ES-I3 (cell line): ENCODE measurements at regions not wholly inside any gene's neighbourhood (a gene's known extent, or its start where the extent isn't known, plus 50 kb on each side); places are given as distances from the start of the nearest gene placed in this dataset.

ENCODE experiments used
- H3K36me3 ChIP-seq: 2 replicates; pipeline ENCODE4 v1.6.1; 2013; ENCODE audit warnings: mild to moderate bottlenecking, low read length, control low read depth, moderate library complexity; ENCODE audit not compliant: insufficient read depth
- H3K4me1 ChIP-seq: 2 replicates; pipeline ENCODE4 v1.6.1; 2013; ENCODE audit warnings: mild to moderate bottlenecking, control low read depth, low read length; ENCODE audit not compliant: insufficient read depth
- H3K9ac ChIP-seq: 2 replicates; pipeline ENCODE4 v1.6.1; 2013; ENCODE audit warnings: low read depth, mild to moderate bottlenecking, low read length, moderate library complexity
- H3K9me3 ChIP-seq: 2 replicates; pipeline ENCODE4 v1.6.1; 2013; ENCODE audit warnings: mild to moderate bottlenecking, low read length, moderate library complexity; ENCODE audit not compliant: control insufficient read depth, insufficient read depth

- H3K9ac ChIP-seq: no peak overlapping the region
- no peaks in the 10 kb centered on the region for H3K9me3 ChIP-seq
- H3K4me1 ChIP-seq: no peaks in the 10 kb centered on the region
- H3K36me3 ChIP-seq: no peaks in the 10 kb centered on the region
Observed at GRCh38 chr15:23913635-23914034, 226.5 kb upstream of the NDN start.

DNA sequence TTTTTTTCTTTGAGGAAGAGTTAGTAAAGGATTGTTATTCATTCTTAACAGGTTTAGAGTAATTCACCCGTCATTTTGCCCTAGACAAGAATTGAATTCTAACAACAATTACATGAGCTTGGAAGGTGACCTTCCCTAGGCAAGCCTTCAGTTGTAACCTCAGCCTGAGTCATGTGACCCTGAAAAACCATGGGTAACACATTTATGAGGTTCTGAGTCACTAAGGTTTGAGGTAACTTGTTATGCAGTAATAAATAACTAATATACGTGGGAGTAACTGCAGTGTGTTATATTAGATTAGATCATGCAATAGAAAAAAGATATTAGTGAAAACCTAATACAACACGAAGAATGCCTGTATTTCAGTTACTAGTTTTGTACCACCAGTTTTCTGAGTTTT lies 237.6 kb upstream of the NDN start:
- Histone ChIP-seq H3K9me3 (no peaks in the 10 kb centered on the region), H3K9ac (no peak overlapping the region), H3K4me1 (no peaks in the 10 kb centered on the region), H3K36me3 (no peaks in the 10 kb centered on the region)

DNA sequence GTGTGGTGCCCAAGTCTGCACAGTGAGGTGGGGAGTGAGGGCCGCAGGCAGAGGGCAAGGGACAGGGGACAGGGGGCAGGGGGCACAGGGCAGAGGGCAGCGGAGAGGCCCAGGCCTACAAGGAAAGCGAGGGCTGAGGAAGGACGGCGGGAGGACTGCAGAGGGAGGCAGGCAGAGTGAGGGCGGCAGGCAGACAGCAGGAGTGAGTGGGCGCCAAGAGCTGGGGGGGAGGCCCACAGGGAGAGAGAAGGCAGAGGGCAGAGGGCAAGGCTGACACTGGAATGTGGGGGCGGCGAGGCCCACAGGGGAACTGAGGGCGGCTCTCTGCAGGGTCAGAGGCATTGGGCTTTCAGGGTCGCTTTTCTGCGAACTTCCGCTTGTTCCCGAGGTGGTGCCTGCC lies 267.8 kb upstream of the NDN start:
- no peaks in the 10 kb centered on the region for H3K4me1 ChIP-seq
- no peaks in the 10 kb centered on the region for H3K9me3 ChIP-seq
- no peak overlapping the region for H3K9ac ChIP-seq
- no peaks in the 10 kb centered on the region for H3K36me3 ChIP-seq

DNA sequence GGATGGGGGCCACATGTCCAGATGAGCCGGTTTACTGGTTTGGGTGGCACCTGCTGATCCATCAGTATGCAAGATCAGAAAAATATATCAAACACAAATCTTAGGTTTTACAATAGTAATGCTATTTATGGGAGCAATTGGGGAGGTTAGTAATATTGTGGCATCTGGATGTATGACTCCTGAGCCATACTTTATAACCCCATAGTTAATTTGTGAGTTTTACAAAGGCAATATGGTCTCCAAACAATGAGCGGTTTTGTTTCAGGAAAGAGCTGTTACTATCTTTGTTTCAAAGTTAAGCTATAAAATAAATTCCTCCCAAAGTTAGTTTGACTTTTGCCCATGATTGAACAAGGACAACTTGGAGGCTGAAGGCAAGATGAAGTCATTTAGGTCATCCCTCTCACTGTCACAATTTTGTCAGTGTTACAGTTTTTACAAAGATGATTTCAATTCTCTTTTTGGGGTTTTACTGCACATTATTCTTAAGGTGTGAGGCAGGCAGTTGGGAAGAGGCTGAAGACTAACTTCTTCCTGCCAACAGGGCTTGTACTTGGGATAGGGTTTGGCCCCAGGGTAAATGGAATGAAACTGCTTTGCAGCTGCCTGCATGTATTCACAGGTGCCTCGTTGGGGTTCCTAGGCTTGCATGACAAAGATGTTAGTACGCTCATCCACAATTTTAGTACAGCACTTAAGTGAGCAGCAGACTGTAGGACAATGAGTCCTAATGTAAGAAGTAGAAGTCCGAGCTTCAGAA lies 296.6 kb upstream of the NDN start:
- Histone ChIP-seq H3K4me1 (no peaks in the 10 kb centered on the region), H3K36me3 (no peaks in the 10 kb centered on the region), H3K9ac (no peak overlapping the region), H3K9me3 (no peaks in the 10 kb centered on the region; the same call in 1 of the 2 replicates)

- H3K9me3 ChIP-seq: no peaks in the 10 kb centered on the region; the same call in 1 of the 2 replicates
Observed at GRCh38 chr15:23994273-23994672, 307.2 kb upstream of the NDN start.

DNA sequence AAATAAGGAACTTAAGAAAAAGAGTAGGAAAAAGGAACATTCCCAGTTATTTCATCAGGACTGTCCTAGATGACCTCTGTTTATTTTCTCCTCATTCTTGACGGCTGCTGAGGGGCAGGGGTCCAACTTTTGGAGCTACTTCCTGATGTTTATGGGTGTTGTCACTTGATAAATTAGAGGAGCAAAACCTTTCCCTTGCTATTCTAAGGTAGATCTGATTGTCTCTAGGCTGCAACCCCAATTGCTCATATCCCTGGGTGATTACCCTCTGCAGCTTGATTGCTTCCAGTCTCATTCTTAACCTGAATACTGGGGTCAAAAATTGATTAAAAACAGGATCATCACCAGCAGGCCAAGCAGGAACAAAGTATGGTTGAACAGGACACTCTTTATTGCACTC lies 311.0 kb upstream of the NDN start:
- Histone ChIP-seq H3K9me3 (no peaks in the 10 kb centered on the region; the same call in 1 of the 2 replicates), H3K36me3 (no peaks in the 10 kb centered on the region; the same call in 1 of the 2 replicates), H3K9ac (no peak overlapping the region), H3K4me1 (no peaks in the 10 kb centered on the region)

More at GRCh38 chr15:23994273-23994672, 307.2 kb upstream of the NDN start:
- no peaks in the 10 kb centered on the region for H3K4me1 ChIP-seq
- no peak overlapping the region for H3K9ac ChIP-seq
- no peaks in the 10 kb centered on the region; the same call in 1 of the 2 replicates for H3K36me3 ChIP-seq

DNA sequence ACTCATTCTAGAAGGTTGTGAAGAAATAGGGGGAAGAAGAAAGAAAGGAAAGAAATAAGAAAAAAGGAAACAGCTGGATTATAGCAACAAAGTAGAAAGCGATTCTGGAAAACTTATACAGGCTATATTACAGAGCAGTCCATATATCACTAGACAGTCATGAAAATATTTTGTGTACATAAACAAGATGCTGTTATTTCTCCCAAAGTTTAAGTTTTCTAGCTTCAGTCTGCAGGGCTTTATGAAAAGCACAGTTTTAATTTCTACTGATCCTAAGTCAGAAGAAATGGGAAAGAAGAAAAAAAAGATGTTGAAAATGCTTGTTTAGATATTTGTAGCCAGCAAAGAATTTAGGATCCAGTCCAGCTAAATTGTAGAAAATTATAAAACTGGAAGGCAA lies 321.4 kb upstream of the NDN start:
- Histone ChIP-seq H3K36me3 (no peaks in the 10 kb centered on the region), H3K4me1 (no peaks in the 10 kb centered on the region), H3K9ac (no peak overlapping the region), H3K9me3 (no peaks in the 10 kb centered on the region)

- Histone ChIP-seq H3K4me1 (no peaks in the 10 kb centered on the region), H3K9me3 (no peaks in the 10 kb centered on the region), H3K36me3 (no peaks in the 10 kb centered on the region), H3K9ac (no peak overlapping the region)
Observed at GRCh38 chr15:24017470-24017869, 330.4 kb upstream of the NDN start.

DNA sequence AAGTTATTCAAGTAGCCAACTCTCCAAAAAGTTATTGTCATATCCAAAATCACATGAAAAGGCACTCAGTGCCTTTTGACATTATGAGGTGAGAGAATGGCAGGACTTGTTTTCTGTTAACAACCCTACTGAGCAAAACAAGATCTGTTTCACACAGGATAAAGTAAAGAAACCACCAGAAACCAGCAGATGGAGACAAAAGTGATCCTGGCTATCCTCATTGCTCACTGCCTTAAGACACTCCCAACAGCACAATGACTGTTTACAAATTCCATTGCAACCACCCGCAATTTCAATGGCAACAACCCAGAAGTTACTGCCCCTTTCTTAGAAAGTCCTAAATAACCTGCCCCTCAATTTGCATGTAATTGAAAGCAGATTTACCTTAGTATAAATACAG lies 352.6 kb upstream of the NDN start:
- H3K36me3 ChIP-seq: no peaks in the 10 kb centered on the region
- no peak overlapping the region for H3K9ac ChIP-seq
- H3K4me1 ChIP-seq: no peaks in the 10 kb centered on the region
- H3K9me3 ChIP-seq: peaks cover 3% of the 10 kb centered on the region; the same call in 1 of the 2 replicates

- Histone ChIP-seq H3K9me3 (no peaks in the 10 kb centered on the region), H3K4me1 (no peaks in the 10 kb centered on the region), H3K36me3 (no peaks in the 10 kb centered on the region), H3K9ac (no peak overlapping the region)
Observed at GRCh38 chr15:24054547-24055245, 367.6 kb upstream of the NDN start.

GRCh38 chr15:24067733-24068501 lies 380.8 kb upstream of the NDN start:
- Histone ChIP-seq H3K9me3 (no peaks in the 10 kb centered on the region), H3K4me1 (no peaks in the 10 kb centered on the region), H3K9ac (no peak overlapping the region), H3K36me3 (no peaks in the 10 kb centered on the region)

DNA sequence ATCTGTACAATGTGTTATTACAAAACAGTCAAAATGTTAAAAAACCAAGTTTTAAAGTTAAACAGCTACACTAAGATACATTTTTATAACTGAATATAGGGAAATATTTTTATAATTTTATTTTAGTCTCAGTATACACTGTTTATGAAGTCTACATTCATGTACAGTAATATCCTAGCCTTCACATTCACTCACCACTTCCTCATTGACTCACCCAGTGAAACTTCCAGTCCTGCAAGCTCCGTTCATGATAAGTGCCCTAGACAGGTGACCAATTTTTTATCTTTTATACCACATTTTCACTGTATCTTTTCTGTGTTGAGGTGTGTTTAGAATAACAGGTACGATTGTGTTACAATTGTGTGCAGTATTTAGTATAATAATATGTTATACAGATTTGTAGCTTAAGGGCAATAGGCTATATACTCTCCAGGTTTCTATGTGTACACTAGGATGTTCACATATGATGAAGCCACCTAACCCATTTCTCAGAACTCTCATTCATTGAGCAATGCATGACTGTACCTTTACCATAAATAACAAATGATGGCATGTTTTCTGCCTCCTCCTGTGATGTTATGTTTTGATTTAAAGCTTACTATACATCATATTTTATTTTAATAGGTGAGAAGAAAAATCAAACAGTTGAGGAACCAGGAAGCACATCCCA lies 388.4 kb upstream of the NDN start:
- Histone ChIP-seq H3K4me1 (no peaks in the 10 kb centered on the region), H3K36me3 (no peaks in the 10 kb centered on the region), H3K9ac (no peak overlapping the region), H3K9me3 (no peaks in the 10 kb centered on the region)

DNA sequence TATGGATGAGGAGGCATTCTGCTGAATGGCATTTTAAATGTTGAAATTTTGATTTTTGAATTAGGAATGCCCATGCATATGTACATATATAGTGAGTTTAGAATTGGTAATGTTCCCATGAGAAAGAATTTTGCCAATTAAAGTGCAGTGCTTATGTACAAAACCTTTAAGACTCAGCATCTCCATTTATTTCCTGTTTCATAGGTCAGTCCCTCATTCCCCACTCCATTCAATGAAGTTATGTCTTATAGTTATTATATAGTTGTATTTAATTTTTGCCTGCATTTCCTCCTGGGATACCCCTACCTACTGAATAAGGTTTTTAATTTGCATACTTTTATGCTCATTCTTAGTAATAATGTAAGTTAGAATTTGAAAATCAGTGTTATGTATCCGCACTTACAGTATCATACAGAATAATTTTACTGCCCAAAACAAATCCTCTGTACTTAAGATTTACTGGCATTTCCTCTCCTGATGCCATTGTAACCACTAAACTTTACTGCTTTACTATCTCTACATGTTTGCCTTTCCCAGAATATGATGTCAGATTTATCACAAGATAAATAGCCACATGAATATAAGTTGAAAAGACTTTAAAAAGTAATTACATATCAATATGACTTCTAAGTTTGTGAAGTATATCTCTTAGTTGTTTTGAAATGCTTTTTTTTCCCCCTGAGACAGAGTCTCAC lies 389.1 kb upstream of the NDN start:
- H3K9ac ChIP-seq: no peak overlapping the region
- H3K36me3 ChIP-seq: no peaks in the 10 kb centered on the region
- no peaks in the 10 kb centered on the region for H3K4me1 ChIP-seq
- no peaks in the 10 kb centered on the region for H3K9me3 ChIP-seq
